SU-DHL-6 (cell line): ENCODE measurements at regions not wholly inside any gene's neighbourhood (a gene's known extent, or its start where the extent isn't known, plus 50 kb on each side); places are given as distances from the start of the nearest gene placed in this dataset.

Experiments used
- EZH2phosphoT487 ChIP-seq: fragments of 200-600 bp; sonication (generic), shearing (Covaris generic); conservative IDR thresholded peaks from 2 replicates; pipeline ENCODE4 v1.6.1; 2018; ENCODE audit warnings: mild to moderate bottlenecking, antibody characterized with exemption, low read length, moderate library complexity, mixed read lengths
- TF ChIP-seq, protein P1 (sequence below): fragments of 200-600 bp; sonication (generic); IDR thresholded peaks from one replicate; pipeline ENCODE4 v1.5.1; 2017; ENCODE audit warnings: antibody characterized with exemption, mild to moderate bottlenecking, low read length, moderate library complexity; ENCODE audit not compliant: insufficient read depth, poor library complexity, severe bottlenecking

DNA sequence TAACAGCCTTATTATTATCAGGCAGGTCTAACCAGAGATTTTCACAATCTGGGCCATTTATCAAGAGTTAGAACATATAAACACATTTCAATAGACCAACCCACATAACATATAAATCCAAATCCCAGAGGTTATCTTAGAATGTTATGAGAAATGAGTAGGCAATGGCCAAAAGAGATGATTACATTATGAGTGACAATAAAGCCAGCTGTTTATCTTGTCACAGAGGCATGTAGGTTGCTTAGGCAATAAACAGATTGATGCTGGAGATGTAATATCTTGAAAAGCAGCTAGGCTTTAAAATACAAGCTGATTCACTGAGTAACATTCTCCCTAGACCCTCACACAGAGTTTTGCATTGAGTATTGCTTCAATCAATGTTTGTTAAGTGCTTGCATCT lies 148.5 kb upstream of the SESN3 start:
- TF ChIP-seq, protein P1, sequence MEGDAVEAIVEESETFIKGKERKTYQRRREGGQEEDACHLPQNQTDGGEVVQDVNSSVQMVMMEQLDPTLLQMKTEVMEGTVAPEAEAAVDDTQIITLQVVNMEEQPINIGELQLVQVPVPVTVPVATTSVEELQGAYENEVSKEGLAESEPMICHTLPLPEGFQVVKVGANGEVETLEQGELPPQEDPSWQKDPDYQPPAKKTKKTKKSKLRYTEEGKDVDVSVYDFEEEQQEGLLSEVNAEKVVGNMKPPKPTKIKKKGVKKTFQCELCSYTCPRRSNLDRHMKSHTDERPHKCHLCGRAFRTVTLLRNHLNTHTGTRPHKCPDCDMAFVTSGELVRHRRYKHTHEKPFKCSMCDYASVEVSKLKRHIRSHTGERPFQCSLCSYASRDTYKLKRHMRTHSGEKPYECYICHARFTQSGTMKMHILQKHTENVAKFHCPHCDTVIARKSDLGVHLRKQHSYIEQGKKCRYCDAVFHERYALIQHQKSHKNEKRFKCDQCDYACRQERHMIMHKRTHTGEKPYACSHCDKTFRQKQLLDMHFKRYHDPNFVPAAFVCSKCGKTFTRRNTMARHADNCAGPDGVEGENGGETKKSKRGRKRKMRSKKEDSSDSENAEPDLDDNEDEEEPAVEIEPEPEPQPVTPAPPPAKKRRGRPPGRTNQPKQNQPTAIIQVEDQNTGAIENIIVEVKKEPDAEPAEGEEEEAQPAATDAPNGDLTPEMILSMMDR, result no peak
- TF ChIP-seq EZH2phosphoT487, result no peak
